ENCODE measurements at regions not wholly inside any gene's neighbourhood (a gene's known extent, or its start where the extent isn't known, plus 50 kb on each side); places are given as distances from the start of the nearest gene placed in this dataset.
A peak's percentile ranks its signal among the peaks of the same experiment; 100 is the strongest.
"Not testable (repeated sequence)": the region's sequence is repeated elsewhere in the genome, so short reads cannot be mapped to it uniquely, and the experiment has no call there.

GRCh38 chr12:54799966-54800365 is 54.4 kb upstream of the MUCL1 start:
- not testable (repeated sequence) for DNase-seq (ENCODE audit: low read depth in 2 of 2)

- no peak for DNase-seq (ENCODE audit: low read depth in 2 of 2)
Observed at GRCh38 chr12:54798651-54799050, 55.7 kb upstream of the MUCL1 start.

GRCh38 chr12:54796991-54797390 is 57.3 kb upstream of the MUCL1 start:
- DNase-seq (ENCODE audit: low read depth in 2 of 2): no peak

GRCh38 chr12:54795644-54796043 is 58.7 kb upstream of the MUCL1 start:
- DNase-seq (ENCODE audit: low read depth in 2 of 2): no peak

- no peak for DNase-seq (ENCODE audit: low read depth in 2 of 2)
Observed at GRCh38 chr12:54786081-54786480, 68.2 kb upstream of the MUCL1 start.

- no peak for DNase-seq (ENCODE audit: low read depth in 2 of 2)
Observed at GRCh38 chr12:54784115-54784514, 70.2 kb upstream of the MUCL1 start.

- not testable (repeated sequence) for DNase-seq (ENCODE audit: low read depth in 2 of 2)
Observed at GRCh38 chr12:54777031-54777430, 77.3 kb upstream of the MUCL1 start.

- no peak for DNase-seq (ENCODE audit: low read depth in 2 of 2)
Observed at GRCh38 chr12:54773593-54773992, 80.7 kb upstream of the MUCL1 start.

- no peak for DNase-seq (ENCODE audit: low read depth in 2 of 2)
Observed at GRCh38 chr12:54765652-54766051, 88.7 kb upstream of the MUCL1 start.

- no peak for DNase-seq (ENCODE audit: low read depth in 2 of 2)
Observed at GRCh38 chr12:54762390-54762789, 91.9 kb upstream of the MUCL1 start.

- DNase-seq (ENCODE audit: low read depth in 2 of 2): peak in 1 of 2 donors; percentile 16
Observed at GRCh38 chr12:54759751-54760150, 94.6 kb upstream of the MUCL1 start.

GRCh38 chr12:54751493-54751892 is 102.8 kb upstream of the MUCL1 start:
- no peak for DNase-seq (ENCODE audit: low read depth in 2 of 2)

GRCh38 chr12:54749191-54749818 is 101.1 kb upstream of the DCD start:
- peak; percentile 27 to 49 for DNase-seq (ENCODE audit: low read depth in 2 of 2)

GRCh38 chr12:54744590-54744989 is 96.4 kb upstream of the DCD start:
- no peak for DNase-seq (ENCODE audit: low read depth in 2 of 2)

- no peak for DNase-seq (ENCODE audit: low read depth in 2 of 2)
Observed at GRCh38 chr12:54740882-54741281, 92.7 kb upstream of the DCD start.

- DNase-seq (ENCODE audit: low read depth in 2 of 2): no peak
Observed at GRCh38 chr12:54736549-54736948, 88.4 kb upstream of the DCD start.

GRCh38 chr12:54734196-54734950 is 86.2 kb upstream of the DCD start:
- DNase-seq (ENCODE audit: low read depth in 2 of 2): no peak

GRCh38 chr12:54725233-54725843 is 77.2 kb upstream of the DCD start:
- DNase-seq (ENCODE audit: low read depth in 2 of 2): peak in 1 of 2 donors; percentile 26

GRCh38 chr12:54723379-54724256 is 75.5 kb upstream of the DCD start:
- peak in 1 of 2 donors; percentile 14 for DNase-seq (ENCODE audit: low read depth in 2 of 2)

- no peak for DNase-seq (ENCODE audit: low read depth in 2 of 2)
Observed at GRCh38 chr12:54721312-54721711, 73.1 kb upstream of the DCD start.

- no peak for DNase-seq (ENCODE audit: low read depth in 2 of 2)
Observed at GRCh38 chr12:54719691-54720090, 71.5 kb upstream of the DCD start.

- no peak for DNase-seq (ENCODE audit: low read depth in 2 of 2)
Observed at GRCh38 chr12:54716261-54716660, 68.1 kb upstream of the DCD start.

Measured in dermis microvascular lymphatic vessel endothelial cell (primary cell).